Body of pancreas (tissue), 4 donors: ENCODE measurements at regions not wholly inside any gene's neighbourhood (a gene's known extent, or its start where the extent isn't known, plus 50 kb on each side); places are given as distances from the start of the nearest gene placed in this dataset.

Experiments
- POLR2A ChIP-seq, 3 donors: fragments of 450-650 bp; IDR thresholded peaks; one replicate each; pipeline ENCODE4 v1.6.1; 2016; ENCODE audit warnings: antibody characterized with exemption in 3 of 3, mild to moderate bottlenecking in 2 of 3
- TF ChIP-seq, protein P1 (sequence below), 7 experiments: fragments of 450-650 bp in 4 of 7; fragments of 200-600 bp in 3 of 7; sonication (generic) in 3 of 7; IDR thresholded peaks; one replicate each; pipeline ENCODE4 v1.5.1; 2016 to 2019; ENCODE audit warnings: antibody characterized with exemption in 7 of 7

DNA sequence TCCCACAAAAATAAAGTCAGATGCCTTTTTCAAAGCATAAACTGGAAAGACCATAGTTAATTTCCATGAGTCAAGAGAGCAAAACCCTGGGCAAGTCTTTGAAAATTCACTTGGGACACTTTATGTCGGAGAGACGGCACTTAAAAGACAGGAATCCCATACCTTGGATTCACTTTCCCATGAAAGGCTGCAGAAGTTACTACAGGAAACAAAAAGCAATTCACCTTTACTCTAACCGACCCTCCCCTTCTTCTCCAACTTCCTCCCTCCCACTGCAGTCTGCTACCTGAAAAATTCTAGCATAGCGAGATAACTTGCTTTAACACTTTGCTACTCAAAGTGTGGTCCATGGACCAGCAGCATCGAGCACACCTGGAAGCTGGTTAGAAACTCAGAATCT is 539.1 kb upstream of the JAG1 start:
- TF ChIP-seq POLR2A (IDR thresholded peaks at IDR 0.05) = no peak
- TF ChIP-seq, protein P1, sequence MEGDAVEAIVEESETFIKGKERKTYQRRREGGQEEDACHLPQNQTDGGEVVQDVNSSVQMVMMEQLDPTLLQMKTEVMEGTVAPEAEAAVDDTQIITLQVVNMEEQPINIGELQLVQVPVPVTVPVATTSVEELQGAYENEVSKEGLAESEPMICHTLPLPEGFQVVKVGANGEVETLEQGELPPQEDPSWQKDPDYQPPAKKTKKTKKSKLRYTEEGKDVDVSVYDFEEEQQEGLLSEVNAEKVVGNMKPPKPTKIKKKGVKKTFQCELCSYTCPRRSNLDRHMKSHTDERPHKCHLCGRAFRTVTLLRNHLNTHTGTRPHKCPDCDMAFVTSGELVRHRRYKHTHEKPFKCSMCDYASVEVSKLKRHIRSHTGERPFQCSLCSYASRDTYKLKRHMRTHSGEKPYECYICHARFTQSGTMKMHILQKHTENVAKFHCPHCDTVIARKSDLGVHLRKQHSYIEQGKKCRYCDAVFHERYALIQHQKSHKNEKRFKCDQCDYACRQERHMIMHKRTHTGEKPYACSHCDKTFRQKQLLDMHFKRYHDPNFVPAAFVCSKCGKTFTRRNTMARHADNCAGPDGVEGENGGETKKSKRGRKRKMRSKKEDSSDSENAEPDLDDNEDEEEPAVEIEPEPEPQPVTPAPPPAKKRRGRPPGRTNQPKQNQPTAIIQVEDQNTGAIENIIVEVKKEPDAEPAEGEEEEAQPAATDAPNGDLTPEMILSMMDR (IDR thresholded peaks at IDR 0.05) = no peak
